B cell (primary cell): ENCODE measurements at regions not wholly inside any gene's neighbourhood (a gene's known extent, or its start where the extent isn't known, plus 50 kb on each side); places are given as distances from the start of the nearest gene placed in this dataset.

ENCODE experiments used
- CTCF ChIP-seq: fragments of 200-600 bp; IDR thresholded peaks from one replicate; pipeline ENCODE4 v1.8.0; 2022; ENCODE audit warnings: antibody characterized with exemption, mild to moderate bottlenecking
- EZH2 ChIP-seq: IDR thresholded peaks from 2 replicates; pipeline ENCODE4 v1.6.1; 2012; ENCODE audit warnings: borderline replicate concordance, low read depth, mild to moderate bottlenecking, moderate library complexity, low read length; ENCODE audit not compliant: insufficient read depth, poor library complexity, severe bottlenecking

- no peak for TF ChIP-seq CTCF
- TF ChIP-seq EZH2: no peak
Observed at GRCh38 chr21:37968744-37969143, 52.5 kb upstream of the KCNJ6 start.
